Stomach (tissue), 4 donors: ENCODE measurements at regions not wholly inside any gene's neighbourhood (a gene's known extent, or its start where the extent isn't known, plus 50 kb on each side); places are given as distances from the start of the nearest gene placed in this dataset.

Experiments used
- CTCF ChIP-seq, 7 experiments: fragments of 450-650 bp in 4 of 7; fragments of 200-600 bp in 3 of 7; sonication (generic) in 3 of 7; IDR thresholded peaks; one replicate each; pipeline ENCODE4 v1.5.1; 2016 to 2019; ENCODE audit warnings: antibody characterized with exemption in 7 of 7, control low read depth in 2 of 7, mild to moderate bottlenecking in 1 of 7
- EP300 ChIP-seq: sonication (generic); formaldehyde crosslinking; IDR thresholded peaks from one replicate; pipeline ENCODE4 v1.6.1; 2017; ENCODE audit warnings: antibody characterized with exemption
- POLR2AphosphoS5 ChIP-seq, 3 donors: sonication (generic); formaldehyde crosslinking; IDR thresholded peaks; one replicate each; pipeline ENCODE4 v1.6.1; 2016; ENCODE audit warnings: antibody characterized with exemption in 3 of 3

DNA sequence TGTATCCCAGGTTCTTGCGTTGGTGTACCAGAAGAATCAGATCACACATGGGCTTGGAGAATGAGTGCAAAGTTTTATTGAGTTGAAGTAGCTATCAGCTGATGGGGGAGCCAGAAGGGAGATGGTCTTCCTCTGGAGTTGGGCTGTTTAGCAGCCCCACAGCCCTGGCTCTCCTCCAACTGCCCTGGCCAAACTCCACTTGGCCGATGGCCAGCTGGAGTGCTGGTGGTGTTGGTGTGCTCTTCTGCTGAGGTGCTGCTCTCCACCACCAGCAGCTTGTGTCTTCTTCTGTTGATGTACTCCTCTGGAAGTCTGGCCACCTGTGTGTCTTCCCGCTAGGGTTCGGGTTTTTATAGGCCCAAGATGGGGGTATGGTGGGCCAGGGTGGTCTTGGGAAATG, 172.8 kb downstream of the TINAG start:
- no peak for TF ChIP-seq POLR2AphosphoS5 (IDR thresholded peaks at IDR 0.05)
- no peak for TF ChIP-seq CTCF (IDR thresholded peaks at IDR 0.05)
- TF ChIP-seq EP300 = no peak
